ENCODE measurements at regions not wholly inside any gene's neighbourhood (a gene's known extent, or its start where the extent isn't known, plus 50 kb on each side); places are given as distances from the start of the nearest gene placed in this dataset.

DNA sequence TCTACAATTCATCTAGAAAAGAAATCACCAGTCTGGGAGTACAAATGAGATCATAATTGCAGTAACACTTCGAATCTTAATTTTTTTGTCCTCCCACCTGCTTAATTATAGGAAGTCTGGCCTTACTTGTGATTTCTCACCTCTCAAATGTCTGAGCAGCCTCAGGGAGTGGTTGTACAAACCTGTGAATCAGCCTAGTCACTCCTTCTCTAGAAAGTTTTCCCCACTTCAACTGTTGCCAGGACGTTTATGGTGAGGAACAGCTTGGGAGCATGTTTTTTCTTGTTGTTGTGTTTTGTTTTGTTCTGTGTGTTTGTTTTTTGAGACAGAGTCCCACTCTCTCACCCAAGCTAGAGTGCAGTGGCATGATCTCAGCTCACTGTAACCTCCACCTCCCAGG lies 50.3 kb upstream of the CLDN10 start:
- ATAC-seq (ENCODE audit: poor library complexity) (no peak), DNase-seq (no peak)
- H3K36me3 Mint-ChIP-seq (ENCODE audit: low read depth), result no peaks in the 10 kb centered on the region
- no peaks in the 10 kb centered on the region for H3K4me1 ChIP-seq (ENCODE audit: insufficient read depth, low read length)
- no peaks in the 10 kb centered on the region for H3K4me1 Mint-ChIP-seq (ENCODE audit: low read depth)
- peaks cover 0 to 4% of the 10 kb centered on the region in 2 experiments for H3K9me3 ChIP-seq (ENCODE audit: control insufficient read depth in 1 of 2, insufficient read depth in 1 of 2, low read length in 2 of 2)
- CTCF ChIA-PET, result no interaction called here
- no peak overlapping the region for H3K27ac Mint-ChIP-seq
- H3K27me3 Mint-ChIP-seq, result peaks cover 7% of the 10 kb centered on the region
- H3K4me3 Mint-ChIP-seq, result no peak overlapping the region
- POLR2A ChIA-PET, result no interaction called here
- intact Hi-C loops (cut with DNase I, micrococcal nuclease), result no loop called here
- no peak overlapping the region for H3K4me3 ChIP-seq (ENCODE audit: low read length)
- TF ChIP-seq, protein P1, sequence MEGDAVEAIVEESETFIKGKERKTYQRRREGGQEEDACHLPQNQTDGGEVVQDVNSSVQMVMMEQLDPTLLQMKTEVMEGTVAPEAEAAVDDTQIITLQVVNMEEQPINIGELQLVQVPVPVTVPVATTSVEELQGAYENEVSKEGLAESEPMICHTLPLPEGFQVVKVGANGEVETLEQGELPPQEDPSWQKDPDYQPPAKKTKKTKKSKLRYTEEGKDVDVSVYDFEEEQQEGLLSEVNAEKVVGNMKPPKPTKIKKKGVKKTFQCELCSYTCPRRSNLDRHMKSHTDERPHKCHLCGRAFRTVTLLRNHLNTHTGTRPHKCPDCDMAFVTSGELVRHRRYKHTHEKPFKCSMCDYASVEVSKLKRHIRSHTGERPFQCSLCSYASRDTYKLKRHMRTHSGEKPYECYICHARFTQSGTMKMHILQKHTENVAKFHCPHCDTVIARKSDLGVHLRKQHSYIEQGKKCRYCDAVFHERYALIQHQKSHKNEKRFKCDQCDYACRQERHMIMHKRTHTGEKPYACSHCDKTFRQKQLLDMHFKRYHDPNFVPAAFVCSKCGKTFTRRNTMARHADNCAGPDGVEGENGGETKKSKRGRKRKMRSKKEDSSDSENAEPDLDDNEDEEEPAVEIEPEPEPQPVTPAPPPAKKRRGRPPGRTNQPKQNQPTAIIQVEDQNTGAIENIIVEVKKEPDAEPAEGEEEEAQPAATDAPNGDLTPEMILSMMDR (IDR thresholded peaks at IDR 0.05), result no peak
- peaks cover 2 to 10% of the 10 kb centered on the region in 2 experiments for H3K27me3 ChIP-seq (ENCODE audit: control insufficient read depth in 1 of 2, insufficient read depth in 2 of 2, low read length in 2 of 2)
- H3K9me3 Mint-ChIP-seq, result peaks cover 2% of the 10 kb centered on the region
- H3K36me3 ChIP-seq (ENCODE audit: insufficient read depth, low read length), result no peaks in the 10 kb centered on the region
- no peak overlapping the region for H3K27ac ChIP-seq (ENCODE audit: low read depth in 1 of 2, low read length in 2 of 2)
